Stimulated activated CD4-positive, alpha-beta T cell treated with anti-CD3 and anti-CD28 coated beads, Interleukin-15, amount 100 ng/mL, for 24 hours (primary cell): ENCODE measurements at regions not wholly inside any gene's neighbourhood (a gene's known extent, or its start where the extent isn't known, plus 50 kb on each side); places are given as distances from the start of the nearest gene placed in this dataset.

Experiments used
- DNase-seq: peaks from one replicate; pipeline ENCODE4 v3.0.0-alpha.2; 2020

GRCh38 chr14:87217023-87217422 is 776.0 kb downstream of the GALC start:
- DNase-seq = no peak

GRCh38 chr14:87214558-87214957 is 778.4 kb downstream of the GALC start:
- no peak for DNase-seq

- no peak for DNase-seq
These were observed 785.2 kb downstream of the GALC start for GRCh38 chr14:87207756-87208155.

GRCh38 chr14:87205811-87206210 is 787.2 kb downstream of the GALC start:
- DNase-seq = no peak

GRCh38 chr14:87203346-87203745 is 789.6 kb downstream of the GALC start:
- DNase-seq = no peak

GRCh38 chr14:87199381-87199780 is 793.6 kb downstream of the GALC start:
- DNase-seq = no peak

GRCh38 chr14:87196436-87196835 is 796.5 kb downstream of the GALC start:
- DNase-seq = no peak

- DNase-seq = no peak
These were observed 805.2 kb downstream of the GALC start for GRCh38 chr14:87187786-87188185.

GRCh38 chr14:87186737-87187136 is 806.2 kb downstream of the GALC start:
- no peak for DNase-seq

GRCh38 chr14:87185961-87186560 is 806.9 kb downstream of the GALC start:
- no peak for DNase-seq

- no peak for DNase-seq
These were observed 808.8 kb downstream of the GALC start for GRCh38 chr14:87184180-87184579.

GRCh38 chr14:87181288-87181687 is 811.7 kb downstream of the GALC start:
- DNase-seq = no peak

GRCh38 chr14:87179936-87180335 is 813.0 kb downstream of the GALC start:
- no peak for DNase-seq

- DNase-seq = no peak
These were observed 814.7 kb downstream of the GALC start for GRCh38 chr14:87178277-87178676.

- DNase-seq = no peak
These were observed 817.8 kb downstream of the GALC start for GRCh38 chr14:87175175-87175574.

- no peak for DNase-seq
These were observed 821.8 kb downstream of the GALC start for GRCh38 chr14:87171141-87171540.

GRCh38 chr14:87170179-87170578 is 822.8 kb downstream of the GALC start:
- DNase-seq = no peak

- no peak for DNase-seq
These were observed 823.6 kb downstream of the GALC start for GRCh38 chr14:87169362-87169761.

- no peak for DNase-seq
These were observed 831.5 kb downstream of the GALC start for GRCh38 chr14:87161502-87161901.

- DNase-seq = no peak
These were observed 832.0 kb downstream of the GALC start for GRCh38 chr14:87160989-87161388.

GRCh38 chr14:87158283-87158682 is 834.7 kb downstream of the GALC start:
- no peak for DNase-seq

GRCh38 chr14:87156878-87157277 is 836.1 kb downstream of the GALC start:
- DNase-seq = no peak

- no peak for DNase-seq
These were observed 837.0 kb downstream of the GALC start for GRCh38 chr14:87155856-87156488.

GRCh38 chr14:87153901-87154300 is 839.1 kb downstream of the GALC start:
- DNase-seq = no peak

- DNase-seq = no peak
These were observed 839.6 kb downstream of the GALC start for GRCh38 chr14:87153391-87153790.
